ENCODE measurements at regions not wholly inside any gene's neighbourhood (a gene's known extent, or its start where the extent isn't known, plus 50 kb on each side); places are given as distances from the start of the nearest gene placed in this dataset.

DNA sequence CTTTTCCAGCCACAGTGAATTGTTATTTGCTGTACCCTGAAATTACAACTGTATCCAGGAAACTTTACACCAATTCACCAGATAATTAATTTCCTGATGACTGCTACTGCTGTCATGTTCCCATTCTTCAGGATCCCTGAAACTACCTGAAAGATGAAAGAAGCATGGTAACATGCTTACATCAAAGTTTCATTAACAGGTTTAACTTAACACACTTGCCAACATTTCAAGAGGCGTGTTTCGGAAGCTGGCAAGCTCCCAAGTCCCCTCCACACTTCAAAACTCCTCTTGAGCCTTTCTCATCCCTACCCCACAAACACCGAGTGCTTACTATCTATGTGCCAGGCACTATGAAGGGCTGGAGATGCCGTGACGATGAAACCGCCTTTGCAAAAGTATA, 88.6 kb downstream of the MPP7 start:
- no peak for ATAC-seq (ENCODE audit: low FRiP score)
- DNase-seq (ENCODE audit: low spot score): no peak
- TF ChIP-seq CTCF (IDR thresholded peaks at IDR 0.05): no peak

- DNase-seq (ENCODE audit: low spot score) (no peak), ATAC-seq (ENCODE audit: low FRiP score) (no peak)
- TF ChIP-seq CTCF (IDR thresholded peaks at IDR 0.05): no peak
Observed at GRCh38 chr10:28211759-28212158, 91.1 kb downstream of the MPP7 start.

- DNase-seq (ENCODE audit: low spot score) (no peak), ATAC-seq (ENCODE audit: low FRiP score) (no peak)
- TF ChIP-seq CTCF (IDR thresholded peaks at IDR 0.05): no peak
Observed at GRCh38 chr10:28207799-28208198, 95.1 kb downstream of the MPP7 start.

GRCh38 chr10:28202941-28203352, 99.9 kb downstream of the MPP7 start:
- TF ChIP-seq CTCF (IDR thresholded peaks at IDR 0.05): no peak
- DNase-seq (ENCODE audit: low spot score): no peak

DNA sequence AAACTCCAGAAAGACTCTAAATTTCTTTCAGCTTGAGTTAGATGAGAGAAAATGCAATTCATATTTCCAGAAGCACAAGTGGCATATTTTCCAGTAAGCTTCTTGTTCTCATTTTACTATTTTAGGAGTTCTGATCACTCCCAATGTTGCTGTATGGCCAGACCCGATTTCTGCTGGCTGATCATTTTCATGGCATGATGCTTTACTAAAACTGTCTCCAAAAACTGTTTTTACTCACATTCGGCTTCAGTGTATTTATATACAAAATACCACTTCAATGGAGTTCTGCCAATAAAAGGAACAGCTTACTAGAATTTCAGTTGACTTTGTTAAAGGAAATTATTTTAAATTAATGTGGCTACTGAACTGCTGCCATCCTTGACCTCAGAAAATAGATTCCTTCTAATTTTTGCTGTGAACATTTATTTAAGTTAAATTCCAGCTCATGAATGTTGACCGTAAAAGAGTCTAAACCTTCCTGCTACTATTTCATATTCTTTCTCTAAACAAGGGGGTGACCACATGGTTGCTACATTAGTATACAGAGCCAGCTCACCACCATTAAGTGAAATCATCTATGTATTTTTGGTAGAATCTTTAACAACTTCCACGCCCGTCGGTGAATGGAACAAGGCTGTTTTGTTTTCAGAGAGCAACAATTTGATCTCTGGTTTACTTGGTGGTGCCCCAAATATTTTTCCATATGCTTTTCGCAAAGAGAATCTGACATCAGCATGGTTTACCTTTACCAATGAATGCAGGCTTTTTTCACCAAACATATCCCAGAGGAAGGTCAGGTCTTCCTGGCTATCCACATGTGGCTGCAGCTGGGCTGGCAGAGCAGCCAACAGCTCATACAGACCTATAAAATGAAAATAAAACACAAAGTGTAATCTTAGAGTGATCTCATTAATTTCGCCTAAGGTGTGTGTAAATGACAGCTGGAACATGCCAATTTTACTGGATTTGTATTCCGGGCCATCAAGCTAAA, 101.2 kb downstream of the MPP7 start:
- ATAC-seq (ENCODE audit: low FRiP score) (no peak), DNase-seq (ENCODE audit: low spot score) (no peak)
- no peak for TF ChIP-seq CTCF (IDR thresholded peaks at IDR 0.05)

More at GRCh38 chr10:28202941-28203352, 99.9 kb downstream of the MPP7 start:
- ATAC-seq (ENCODE audit: low FRiP score): peak; percentile 81

GRCh38 chr10:28200775-28201174, 102.1 kb downstream of the MPP7 start:
- ATAC-seq (ENCODE audit: low FRiP score): no peak
- no peak for TF ChIP-seq CTCF (IDR thresholded peaks at IDR 0.05)

GRCh38 chr10:28199941-28200340, 102.9 kb downstream of the MPP7 start:
- ATAC-seq (ENCODE audit: low FRiP score): no peak
- no peak for DNase-seq (ENCODE audit: low spot score)
- TF ChIP-seq CTCF (IDR thresholded peaks at IDR 0.05): no peak

More at GRCh38 chr10:28200775-28201174, 102.1 kb downstream of the MPP7 start:
- no peak for DNase-seq (ENCODE audit: low spot score)
